ENCODE measurements at regions not wholly inside any gene's neighbourhood (a gene's known extent, or its start where the extent isn't known, plus 50 kb on each side); places are given as distances from the start of the nearest gene placed in this dataset.

DNA sequence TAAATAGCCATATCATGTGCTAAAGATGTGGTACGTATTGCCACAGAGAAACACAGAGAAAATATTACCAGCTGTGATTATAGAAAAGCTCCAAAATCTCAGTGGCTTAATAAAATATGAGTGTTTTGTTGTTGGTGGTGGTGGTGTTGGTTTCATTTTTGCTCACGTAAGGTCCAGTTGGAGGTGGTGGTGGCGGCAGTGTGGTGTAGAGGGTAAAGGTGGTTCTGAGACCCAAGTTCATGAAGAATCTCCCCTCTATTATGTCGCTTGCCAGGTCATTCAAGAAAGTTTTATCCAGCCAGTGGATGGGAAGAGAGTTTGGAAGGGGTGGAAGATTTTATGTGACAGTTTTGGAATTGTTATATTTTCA lies 217.6 kb upstream of the SAMSN1 start:
- CTCF ChIA-PET = no interaction called here
- Histone ChIP-seq H3K4me1 (ENCODE audit: control insufficient read depth, insufficient read depth, low read length) (no peaks in the 10 kb centered on the region), H3K4me3 (ENCODE audit: low read depth, low read length) (no peak overlapping the region), H3K36me3 (ENCODE audit: control insufficient read depth in 2 of 2, insufficient read depth in 1 of 2, low read length in 2 of 2) (no peaks in the 10 kb centered on the region), H3K27ac (ENCODE audit: extremely low read depth, low read depth, low read length) (no peak overlapping the region), H3K9me3 (ENCODE audit: control insufficient read depth, insufficient read depth, low read depth, low read length) (no peaks in the 10 kb centered on the region)
- POLR2A ChIA-PET = no interaction called here
- TF ChIP-seq IKZF3 (tag by site-specific recombination; IDR thresholded peaks at IDR 0.05) = no peak
- no peak for TF ChIP-seq PRDM6 (tag by site-specific recombination; IDR thresholded peaks at IDR 0.05)
- TF ChIP-seq HOXA7 (CRISPR knock-in tag; IDR thresholded peaks at IDR 0.05; ENCODE audit: borderline replicate concordance) = no peak
- TF ChIP-seq, protein P1, sequence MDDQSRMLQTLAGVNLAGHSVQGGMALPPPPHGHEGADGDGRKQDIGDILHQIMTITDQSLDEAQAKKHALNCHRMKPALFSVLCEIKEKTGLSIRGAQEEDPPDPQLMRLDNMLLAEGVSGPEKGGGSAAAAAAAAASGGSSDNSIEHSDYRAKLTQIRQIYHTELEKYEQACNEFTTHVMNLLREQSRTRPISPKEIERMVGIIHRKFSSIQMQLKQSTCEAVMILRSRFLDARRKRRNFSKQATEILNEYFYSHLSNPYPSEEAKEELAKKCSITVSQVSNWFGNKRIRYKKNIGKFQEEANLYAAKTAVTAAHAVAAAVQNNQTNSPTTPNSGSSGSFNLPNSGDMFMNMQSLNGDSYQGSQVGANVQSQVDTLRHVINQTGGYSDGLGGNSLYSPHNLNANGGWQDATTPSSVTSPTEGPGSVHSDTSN (CRISPR knock-in tag; IDR thresholded peaks at IDR 0.05) = no peak
- TF ChIP-seq ZNF391 (tag by site-specific recombination; IDR thresholded peaks at IDR 0.05; ENCODE audit: borderline replicate concordance, low read depth) = no peak
- no peak for TF ChIP-seq ZNF704 (tag by site-specific recombination; IDR thresholded peaks at IDR 0.05)

GRCh38 chr21:14762734-14763694 lies 216.9 kb upstream of the SAMSN1 start:
- no peaks in the 10 kb centered on the region for H3K4me1 ChIP-seq (ENCODE audit: control insufficient read depth, insufficient read depth, low read length)
- H3K36me3 ChIP-seq (ENCODE audit: control insufficient read depth in 2 of 2, insufficient read depth in 1 of 2, low read length in 2 of 2) = no peaks in the 10 kb centered on the region
- H3K9me3 ChIP-seq (ENCODE audit: control insufficient read depth, insufficient read depth, low read depth, low read length) = no peaks in the 10 kb centered on the region
- CTCF ChIA-PET = interaction anchor here (0.8 kb wide), 1 partner anchor 11 kb away, joined by 4 read pairs; no protein-coding TSS in a partner anchor
- POLR2A ChIA-PET = no interaction called here
- no peak overlapping the region for H3K27ac ChIP-seq (ENCODE audit: extremely low read depth, low read depth, low read length)
- no peak overlapping the region for H3K4me3 ChIP-seq (ENCODE audit: low read depth, low read length)
- no peak for TF ChIP-seq TSHZ1 (tag by site-specific recombination; IDR thresholded peaks at IDR 0.05; ENCODE audit: borderline replicate concordance)
- TF ChIP-seq SCRT2 (tag by site-specific recombination; IDR thresholded peaks at IDR 0.05) = no peak
- TF ChIP-seq ZNF629 (tag by site-specific recombination; IDR thresholded peaks at IDR 0.05) = no peak
- no peak for TF ChIP-seq KLF16 (tag by site-specific recombination; IDR thresholded peaks at IDR 0.05)
- TF ChIP-seq ZBTB44 (tag by site-specific recombination; IDR thresholded peaks at IDR 0.05) = no peak
- TF ChIP-seq ZNF621 (tag by site-specific recombination; IDR thresholded peaks at IDR 0.05) = no peak
- TF ChIP-seq ZBTB49 (tag by site-specific recombination; IDR thresholded peaks at IDR 0.05; ENCODE audit: low read depth) = no peak
- no peak for TF ChIP-seq ZNF76 (tag by site-specific recombination; IDR thresholded peaks at IDR 0.05; ENCODE audit: borderline replicate concordance, low read depth)
- TF ChIP-seq, protein P2, sequence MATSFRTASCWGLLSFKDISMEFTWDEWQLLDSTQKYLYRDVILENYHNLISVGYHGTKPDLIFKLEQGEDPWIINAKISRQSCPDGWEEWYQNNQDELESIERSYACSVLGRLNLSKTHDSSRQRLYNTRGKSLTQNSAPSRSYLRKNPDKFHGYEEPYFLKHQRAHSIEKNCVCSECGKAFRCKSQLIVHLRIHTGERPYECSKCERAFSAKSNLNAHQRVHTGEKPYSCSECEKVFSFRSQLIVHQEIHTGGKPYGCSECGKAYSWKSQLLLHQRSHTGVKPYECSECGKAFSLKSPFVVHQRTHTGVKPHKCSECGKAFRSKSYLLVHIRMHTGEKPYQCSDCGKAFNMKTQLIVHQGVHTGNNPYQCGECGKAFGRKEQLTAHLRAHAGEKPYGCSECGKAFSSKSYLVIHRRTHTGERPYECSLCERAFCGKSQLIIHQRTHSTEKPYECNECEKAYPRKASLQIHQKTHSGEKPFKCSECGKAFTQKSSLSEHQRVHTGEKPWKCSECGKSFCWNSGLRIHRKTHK (tag by site-specific recombination; IDR thresholded peaks at IDR 0.05) = no peak
- no peak for TF ChIP-seq ZNF266 (tag by site-specific recombination; IDR thresholded peaks at IDR 0.05; ENCODE audit: low read depth)
- TF ChIP-seq OSR2 (tag by site-specific recombination; IDR thresholded peaks at IDR 0.05) = no peak
- TF ChIP-seq ZNF10 (tag by site-specific recombination; IDR thresholded peaks at IDR 0.05) = no peak
- TF ChIP-seq TRIM28 (IDR thresholded peaks at IDR 0.05; ENCODE audit: borderline replicate concordance, low read length) = no peak
